MM.1S (cell line): ENCODE measurements at regions not wholly inside any gene's neighbourhood (a gene's known extent, or its start where the extent isn't known, plus 50 kb on each side); places are given as distances from the start of the nearest gene placed in this dataset.
"Not testable (repeated sequence)": the region's sequence is repeated elsewhere in the genome, so short reads cannot be mapped to it uniquely, and the experiment has no call there.

Source experiments
- DNase-seq: peaks from one replicate; pipeline ENCODE4 v3.0.0-alpha.2; 2015
- H2AFZ ChIP-seq: fragments of 300-600 bp; sonication (generic); 2 replicates; pipeline ENCODE4 v1.6.0; 2016; ENCODE audit warnings: antibody characterized with exemption, low read length
- H3F3A ChIP-seq: fragments of 300-600 bp; sonication (generic); 2 replicates; pipeline ENCODE4 v1.6.1; 2016; ENCODE audit warnings: mild to moderate bottlenecking, antibody characterized with exemption, low read length, moderate library complexity, mixed read lengths; ENCODE audit not compliant: insufficient read depth
- H3K27ac ChIP-seq: fragments of 300-600 bp; sonication (generic); 2 replicates; pipeline ENCODE4 v1.5.1; 2016; ENCODE audit warnings: mild to moderate bottlenecking, low read length
- H3K27me3 ChIP-seq: fragments of 300-600 bp; sonication (generic); replicated peaks from 2 replicates; pipeline ENCODE4 v1.6.0; 2016; ENCODE audit warnings: low read length; ENCODE audit not compliant: insufficient read depth
- H3K36me3 ChIP-seq: fragments of 300-600 bp; sonication (generic); replicated peaks from 2 replicates; pipeline ENCODE4 v1.6.1; 2016; ENCODE audit warnings: mild to moderate bottlenecking, low read length, mixed read lengths; ENCODE audit not compliant: insufficient read depth
- H3K4me1 ChIP-seq: fragments of 300-600 bp; sonication (generic); 2 replicates; pipeline ENCODE4 v1.6.1; 2016; ENCODE audit warnings: low read length, mixed read lengths
- H3K4me2 ChIP-seq: fragments of 300-600 bp; sonication (generic); 2 replicates; pipeline ENCODE4 v1.6.0; 2016; ENCODE audit warnings: low read depth, low read length
- H3K4me3 ChIP-seq: fragments of 300-600 bp; sonication (generic); 2 replicates; pipeline ENCODE4 v1.5.1; 2016; ENCODE audit warnings: low read length, mixed read lengths
- H3K79me2 ChIP-seq: fragments of 300-600 bp; sonication (generic); 2 replicates; pipeline ENCODE4 v1.6.1; 2016; ENCODE audit warnings: mixed run types, low read length, mixed read lengths
- H3K9ac ChIP-seq: fragments of 300-600 bp; sonication (generic); 2 replicates; pipeline ENCODE4 v1.6.1; 2016; ENCODE audit warnings: low read length, mixed read lengths
- H3K9me2 ChIP-seq: fragments of 300-600 bp; sonication (generic); replicated peaks from 2 replicates; pipeline ENCODE4 v1.6.1; 2016; ENCODE audit warnings: mild to moderate bottlenecking, low read length, mixed read lengths; ENCODE audit not compliant: insufficient read depth
- H3K9me3 ChIP-seq: fragments of 300-600 bp; sonication (generic); replicated peaks from 2 replicates; pipeline ENCODE4 v1.6.1; 2016; ENCODE audit warnings: mild to moderate bottlenecking, low read length, mixed read lengths; ENCODE audit not compliant: insufficient read depth
- H4K20me1 ChIP-seq: fragments of 300-600 bp; sonication (generic); 2 replicates; pipeline ENCODE4 v1.6.1; 2016; ENCODE audit warnings: mild to moderate bottlenecking, low read length, moderate library complexity, mixed read lengths; ENCODE audit not compliant: insufficient read depth
- EZH2 ChIP-seq: fragments of 300-600 bp; sonication (generic); optimal IDR thresholded peaks from 2 replicates; pipeline ENCODE3; 2017; ENCODE audit warnings: low read depth, mild to moderate bottlenecking, antibody characterized with exemption, low read length, mixed read lengths
- EZH2phosphoT487 ChIP-seq: fragments of 300-600 bp; sonication (generic); IDR thresholded peaks from 2 replicates; pipeline ENCODE4 v1.6.1; 2018; ENCODE audit warnings: antibody characterized with exemption, low read length
- TF ChIP-seq, protein P1 (sequence below): fragments of 300-600 bp; sonication (generic); IDR thresholded peaks from 2 replicates; pipeline ENCODE4 v1.5.1; 2016; ENCODE audit warnings: antibody characterized with exemption, low read length, mixed read lengths

GRCh38 chr17:71024172-71024571, 854.8 kb downstream of the KCNJ2 start:
- no peak for DNase-seq
- TF ChIP-seq, protein P1, sequence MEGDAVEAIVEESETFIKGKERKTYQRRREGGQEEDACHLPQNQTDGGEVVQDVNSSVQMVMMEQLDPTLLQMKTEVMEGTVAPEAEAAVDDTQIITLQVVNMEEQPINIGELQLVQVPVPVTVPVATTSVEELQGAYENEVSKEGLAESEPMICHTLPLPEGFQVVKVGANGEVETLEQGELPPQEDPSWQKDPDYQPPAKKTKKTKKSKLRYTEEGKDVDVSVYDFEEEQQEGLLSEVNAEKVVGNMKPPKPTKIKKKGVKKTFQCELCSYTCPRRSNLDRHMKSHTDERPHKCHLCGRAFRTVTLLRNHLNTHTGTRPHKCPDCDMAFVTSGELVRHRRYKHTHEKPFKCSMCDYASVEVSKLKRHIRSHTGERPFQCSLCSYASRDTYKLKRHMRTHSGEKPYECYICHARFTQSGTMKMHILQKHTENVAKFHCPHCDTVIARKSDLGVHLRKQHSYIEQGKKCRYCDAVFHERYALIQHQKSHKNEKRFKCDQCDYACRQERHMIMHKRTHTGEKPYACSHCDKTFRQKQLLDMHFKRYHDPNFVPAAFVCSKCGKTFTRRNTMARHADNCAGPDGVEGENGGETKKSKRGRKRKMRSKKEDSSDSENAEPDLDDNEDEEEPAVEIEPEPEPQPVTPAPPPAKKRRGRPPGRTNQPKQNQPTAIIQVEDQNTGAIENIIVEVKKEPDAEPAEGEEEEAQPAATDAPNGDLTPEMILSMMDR: no peak
- no peak for TF ChIP-seq EZH2
- TF ChIP-seq EZH2phosphoT487: no peak
- Histone ChIP-seq H3K9ac (no peak overlapping the region), H2AFZ (no peak overlapping the region), H3K9me3 (no peaks in the 10 kb centered on the region), H3F3A (no peaks in the 10 kb centered on the region), H3K79me2 (no peaks in the 10 kb centered on the region), H3K36me3 (no peaks in the 10 kb centered on the region), H3K27ac (no peak overlapping the region), H4K20me1 (no peaks in the 10 kb centered on the region), H3K4me3 (no peak overlapping the region), H3K9me2 (no peaks in the 10 kb centered on the region), H3K4me1 (no peaks in the 10 kb centered on the region), H3K4me2 (no peak overlapping the region), H3K27me3 (no peaks in the 10 kb centered on the region)

GRCh38 chr17:71024969-71025368, 855.6 kb downstream of the KCNJ2 start:
- Histone ChIP-seq H3K4me2 (no peak overlapping the region), H3F3A (no peaks in the 10 kb centered on the region), H3K27me3 (no peaks in the 10 kb centered on the region), H3K27ac (no peak overlapping the region), H2AFZ (no peak overlapping the region), H3K4me1 (no peaks in the 10 kb centered on the region), H3K9ac (no peak overlapping the region), H3K9me3 (no peaks in the 10 kb centered on the region), H4K20me1 (no peaks in the 10 kb centered on the region), H3K9me2 (no peaks in the 10 kb centered on the region), H3K4me3 (no peak overlapping the region), H3K36me3 (no peaks in the 10 kb centered on the region), H3K79me2 (no peaks in the 10 kb centered on the region)
- no peak for DNase-seq
- no peak for TF ChIP-seq EZH2phosphoT487
- TF ChIP-seq EZH2: no peak
- TF ChIP-seq, protein P1: no peak

- no peak overlapping the region for H3K4me2 ChIP-seq
- H3K9me3 ChIP-seq: no peaks in the 10 kb centered on the region
- H3K27me3 ChIP-seq: no peaks in the 10 kb centered on the region
- no peaks in the 10 kb centered on the region for H3F3A ChIP-seq
- no peak overlapping the region for H3K4me3 ChIP-seq
- no peaks in the 10 kb centered on the region for H3K4me1 ChIP-seq
- no peaks in the 10 kb centered on the region for H3K79me2 ChIP-seq
- H4K20me1 ChIP-seq: no peaks in the 10 kb centered on the region
- H3K36me3 ChIP-seq: no peaks in the 10 kb centered on the region
- no peak for DNase-seq
- TF ChIP-seq EZH2 (no peak), EZH2phosphoT487 (no peak)
- TF ChIP-seq, protein P1: no peak
- no peaks in the 10 kb centered on the region for H3K9me2 ChIP-seq
- H2AFZ ChIP-seq: no peak overlapping the region
- H3K27ac ChIP-seq: no peak overlapping the region
- no peak overlapping the region for H3K9ac ChIP-seq
These were observed 859.9 kb downstream of the KCNJ2 start for GRCh38 chr17:71029246-71029645.

- not testable (repeated sequence) for H3K9ac ChIP-seq, H3K9me2 ChIP-seq, H3K4me3 ChIP-seq, H3K27ac ChIP-seq, H3K4me2 ChIP-seq, H3K36me3 ChIP-seq, H3K27me3 ChIP-seq, DNase-seq, H3F3A ChIP-seq, H4K20me1 ChIP-seq, H3K9me3 ChIP-seq, H3K4me1 ChIP-seq, H2AFZ ChIP-seq, H3K79me2 ChIP-seq
These were observed 862.0 kb downstream of the KCNJ2 start for GRCh38 chr17:71031286-71031685.
